ENCODE measurements at regions not wholly inside any gene's neighbourhood (a gene's known extent, or its start where the extent isn't known, plus 50 kb on each side); places are given as distances from the start of the nearest gene placed in this dataset.

GRCh38 chr9:85408494-85408893 lies 333.3 kb downstream of the AGTPBP1 start:
- no peak for ATAC-seq (ENCODE audit: low read depth)
- POLR2A ChIA-PET (ENCODE audit: unreplicated experiment): no interaction called here
- no peak for DNase-seq
- Histone ChIP-seq H3K9me3 (ENCODE audit: control insufficient read depth, insufficient read depth, low read length) (peaks cover 11% of the 10 kb centered on the region), H3K27me3 (ENCODE audit: control insufficient read depth, insufficient read depth, low read length) (no peaks in the 10 kb centered on the region), H2BK15ac (ENCODE audit: low read depth, low read length) (no peak overlapping the region), H3K4me1 (ENCODE audit: control insufficient read depth, insufficient read depth, low read length) (no peaks in the 10 kb centered on the region), H2BK5ac (ENCODE audit: low read depth, low read length, poor library complexity, severe bottlenecking) (no peak overlapping the region), H3K79me1 (ENCODE audit: low read depth in 1 of 2, low read length in 2 of 2) (no peaks in the 10 kb centered on the region), H3K9me1 (ENCODE audit: insufficient read depth, low read length) (no peaks in the 10 kb centered on the region), H2AFZ (replicated peaks; ENCODE audit: low read length, poor library complexity) (no peak overlapping the region), H4K91ac (ENCODE audit: insufficient read depth, low read depth, low read length) (no peak overlapping the region), H3K14ac (replicated peaks; ENCODE audit: low read depth, low read length) (no peak overlapping the region), H4K8ac (ENCODE audit: low read depth in 2 of 2, low read length in 2 of 2) (no peak overlapping the region), H3K18ac (ENCODE audit: low read depth, low read length) (no peak overlapping the region), H3K23ac (ENCODE audit: low read depth, low read length) (no peak overlapping the region), H4K5ac (ENCODE audit: low read depth, low read length) (no peak overlapping the region), H2AK5ac (ENCODE audit: low read depth, low read length) (no peak overlapping the region), H2BK120ac (ENCODE audit: low read depth, low read length) (no peak overlapping the region), H3K4me3 (ENCODE audit: insufficient read depth, low read depth, low read length) (no peak overlapping the region), H3K4me2 (ENCODE audit: low read depth, low read length) (no peak overlapping the region), H3K9ac (ENCODE audit: low read depth, low read length) (no peak overlapping the region), H3K4ac (ENCODE audit: low read depth, low read length) (no peak overlapping the region), H2AK9ac (replicated peaks; ENCODE audit: low read depth, low read length, poor library complexity) (no peak overlapping the region), H2BK20ac (ENCODE audit: low read depth, low read length) (no peak overlapping the region), H3K56ac (ENCODE audit: extremely low read depth, insufficient read depth, low read length) (no peak overlapping the region), H4K20me1 (ENCODE audit: insufficient read depth, low read length) (no peaks in the 10 kb centered on the region), H3K27ac (ENCODE audit: insufficient read depth, low read length) (no peak overlapping the region), H3K36me3 (ENCODE audit: control insufficient read depth, insufficient read depth, low read length) (no peaks in the 10 kb centered on the region)
- dilution Hi-C loops (cut with HindIII; ENCODE audit: low sequenced_read_pairs, unreplicated experiment): no loop called here
- TF ChIP-seq MXI1 (IDR thresholded peaks at IDR 0.05; ENCODE audit: borderline replicate concordance, low read depth, low read length) (no peak), POLR2A (IDR thresholded peaks at IDR 0.05; ENCODE audit: low read depth, low read length) (no peak), CHD1 (IDR thresholded peaks at IDR 0.05; ENCODE audit: low read depth, low read length) (no peak), BHLHE40 (IDR thresholded peaks at IDR 0.05; ENCODE audit: low read depth, low read length) (no peak), NFE2L2 (IDR thresholded peaks at IDR 0.05; ENCODE audit: low read depth, low read length) (no peak), CTCF (conservative IDR thresholded peaks at IDR 0.05; ENCODE audit: low read depth, low read length) (no peak), ELK1 (IDR thresholded peaks at IDR 0.05; ENCODE audit: borderline replicate concordance, low read depth, low read length) (no peak), RAD21 (IDR thresholded peaks at IDR 0.05; ENCODE audit: low read length) (no peak), USF2 (IDR thresholded peaks at IDR 0.05; ENCODE audit: low read depth, low read length) (no peak), CEBPB (IDR thresholded peaks at IDR 0.05; ENCODE audit: low read depth, low read length) (no peak), RFX5 (IDR thresholded peaks at IDR 0.05; ENCODE audit: low read depth, low read length) (no peak), SMC3 (IDR thresholded peaks at IDR 0.05; ENCODE audit: low read depth, low read length) (no peak), FOS (IDR thresholded peaks at IDR 0.05; ENCODE audit: low read depth, low read length) (no peak), RCOR1 (IDR thresholded peaks at IDR 0.05; ENCODE audit: insufficient replicate concordance, low read length) (no peak), MAFK (IDR thresholded peaks at IDR 0.05; ENCODE audit: low read depth, low read length) (no peak), MAZ (IDR thresholded peaks at IDR 0.05; ENCODE audit: borderline replicate concordance, low read depth, low read length) (no peak)
- no CpG with 5 or more reads among the region's 5 CpGs for WGBS, 2 experiments (ENCODE audit: extremely low coverage in 2 of 2, insufficient read length in 1 of 2)
- no TSS peak for BruUV-seq (replicated peaks)
- in situ Hi-C loops (cut with MboI; ENCODE audit: low sequenced_read_pairs): no loop called here
- intact Hi-C loops (cut with micrococcal nuclease): no loop called here
- CTCF ChIA-PET: no interaction called here
